Tibial artery (tissue), 4 donors: ENCODE measurements at regions not wholly inside any gene's neighbourhood (a gene's known extent, or its start where the extent isn't known, plus 50 kb on each side); places are given as distances from the start of the nearest gene placed in this dataset.
"Not testable (repeated sequence)": the region's sequence is repeated elsewhere in the genome, so short reads cannot be mapped to it uniquely, and the experiment has no call there.

Experiments
- DNase-seq, 2 donors: peaks; one replicate each; pipeline ENCODE4 v3.0.0-alpha.2; 2019
- H3K27ac ChIP-seq, 2 donors: fragments of 200-600 bp; sonication (generic) in 1 of 2; 1 replicate in 1 of 2; 2 replicates in 1 of 2; pipeline ENCODE4 v1.5.1; 2018 to 2019; ENCODE audit warnings: mild to moderate bottlenecking in 1 of 2
- H3K27me3 ChIP-seq, 2 donors: fragments of 200-600 bp; sonication (generic) in 1 of 2; one replicate each; pipeline versions ENCODE4 v1.5.1 to v1.6.0; 2016 to 2019
- H3K36me3 ChIP-seq, 3 donors: fragments of 200-600 bp; sonication (generic) in 2 of 3; one replicate each; pipeline ENCODE4 v1.5.1; 2016 to 2019; ENCODE audit warnings: mild to moderate bottlenecking in 2 of 3
- H3K4me1 ChIP-seq, 4 donors: fragments of 200-600 bp; sonication (generic) in 2 of 4; 1 replicate in 3 of 4; 2 replicates in 1 of 4; pipeline ENCODE4 v1.5.1; 2016 to 2019
- H3K4me3 ChIP-seq, 2 donors: fragments of 200-600 bp; sonication (generic) in 1 of 2; 1 replicate in 1 of 2; 2 replicates in 1 of 2; pipeline ENCODE4 v1.5.1; 2018 to 2019; ENCODE audit warnings: mild to moderate bottlenecking in 2 of 2
- H3K9me3 ChIP-seq, 3 donors: fragments of 200-600 bp; sonication (generic) in 1 of 3; one replicate each; pipeline ENCODE4 v1.5.1; 2016 to 2019
- intact Hi-C: fragments of 100-400 bp; cut with DNase I; formaldehyde crosslinking; loops from one replicate; pipeline ENCODE4 v1.15.0; 2023; ENCODE audit warnings: low total_unique reads
- TF ChIP-seq, protein P1 (sequence below), 2 experiments: fragments of 200-600 bp in 1 of 2; fragments of 450-650 bp in 1 of 2; IDR thresholded peaks; one replicate each; pipeline ENCODE4 v1.5.1; 2017 to 2019; ENCODE audit warnings: antibody characterized with exemption in 2 of 2, mild to moderate bottlenecking in 1 of 2, moderate library complexity in 1 of 2

DNA sequence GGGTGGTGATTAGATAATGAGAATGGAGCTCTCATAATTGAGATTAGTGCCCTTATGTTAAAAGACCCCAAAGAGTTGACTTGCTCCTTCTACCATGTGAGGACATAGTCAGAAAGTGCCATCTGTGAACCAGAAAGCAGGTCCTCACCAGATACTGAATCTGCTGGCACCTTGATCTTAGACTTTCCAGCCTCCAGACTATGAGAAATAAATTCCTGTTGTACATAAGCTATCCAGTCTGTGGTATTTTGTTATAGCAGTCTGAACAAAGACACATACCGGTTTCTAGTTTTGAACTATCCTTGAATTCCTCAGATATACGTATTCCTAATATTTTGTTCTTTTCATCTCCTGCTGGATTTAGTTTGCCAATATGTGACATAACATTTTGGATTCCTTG is 228.1 kb downstream of the FZD1 start:
- no peak for DNase-seq
- intact Hi-C loops: no loop called here

GRCh38 chr7:91492773-91493172 is 228.5 kb downstream of the FZD1 start:
- DNase-seq: no peak
- intact Hi-C loops: no loop called here
- Histone ChIP-seq H3K9me3 (no peaks in the 10 kb centered on the region), H3K4me3 (no peak overlapping the region), H3K27ac (no peak overlapping the region), H3K36me3 (no peaks in the 10 kb centered on the region), H3K27me3 (no peaks in the 10 kb centered on the region), H3K4me1 (no peaks in the 10 kb centered on the region)
- TF ChIP-seq, protein P1, sequence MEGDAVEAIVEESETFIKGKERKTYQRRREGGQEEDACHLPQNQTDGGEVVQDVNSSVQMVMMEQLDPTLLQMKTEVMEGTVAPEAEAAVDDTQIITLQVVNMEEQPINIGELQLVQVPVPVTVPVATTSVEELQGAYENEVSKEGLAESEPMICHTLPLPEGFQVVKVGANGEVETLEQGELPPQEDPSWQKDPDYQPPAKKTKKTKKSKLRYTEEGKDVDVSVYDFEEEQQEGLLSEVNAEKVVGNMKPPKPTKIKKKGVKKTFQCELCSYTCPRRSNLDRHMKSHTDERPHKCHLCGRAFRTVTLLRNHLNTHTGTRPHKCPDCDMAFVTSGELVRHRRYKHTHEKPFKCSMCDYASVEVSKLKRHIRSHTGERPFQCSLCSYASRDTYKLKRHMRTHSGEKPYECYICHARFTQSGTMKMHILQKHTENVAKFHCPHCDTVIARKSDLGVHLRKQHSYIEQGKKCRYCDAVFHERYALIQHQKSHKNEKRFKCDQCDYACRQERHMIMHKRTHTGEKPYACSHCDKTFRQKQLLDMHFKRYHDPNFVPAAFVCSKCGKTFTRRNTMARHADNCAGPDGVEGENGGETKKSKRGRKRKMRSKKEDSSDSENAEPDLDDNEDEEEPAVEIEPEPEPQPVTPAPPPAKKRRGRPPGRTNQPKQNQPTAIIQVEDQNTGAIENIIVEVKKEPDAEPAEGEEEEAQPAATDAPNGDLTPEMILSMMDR (IDR thresholded peaks at IDR 0.05): no peak

More for the DNA sequence above, 228.1 kb downstream of the FZD1 start:
- Histone ChIP-seq H3K9me3 (no peaks in the 10 kb centered on the region), H3K36me3 (no peaks in the 10 kb centered on the region), H3K4me1 (no peaks in the 10 kb centered on the region), H3K27me3 (no peaks in the 10 kb centered on the region), H3K4me3 (no peak overlapping the region), H3K27ac (no peak overlapping the region)
- TF ChIP-seq, protein P1 (IDR thresholded peaks at IDR 0.05): no peak

- no peaks in the 10 kb centered on the region for H3K9me3 ChIP-seq
- no peaks in the 10 kb centered on the region for H3K4me1 ChIP-seq
- no peak overlapping the region for H3K27ac ChIP-seq
- H3K36me3 ChIP-seq: no peaks in the 10 kb centered on the region
- intact Hi-C loops: no loop called here
- no peak for DNase-seq
- no peaks in the 10 kb centered on the region for H3K27me3 ChIP-seq
- TF ChIP-seq, protein P1 (IDR thresholded peaks at IDR 0.05): no peak
- H3K4me3 ChIP-seq: no peak overlapping the region
These were observed 230.2 kb downstream of the FZD1 start for GRCh38 chr7:91494450-91494849.

GRCh38 chr7:91496251-91496820 is 232.1 kb downstream of the FZD1 start:
- H3K4me3 ChIP-seq: no peak overlapping the region
- intact Hi-C loops: no loop called here
- peaks cover 0 to 4% (median 0%) of the 10 kb centered on the region in 3 donors for H3K9me3 ChIP-seq
- H3K27ac ChIP-seq: no peak overlapping the region
- no peaks in the 10 kb centered on the region for H3K27me3 ChIP-seq
- H3K36me3 ChIP-seq: no peaks in the 10 kb centered on the region
- DNase-seq: no peak
- TF ChIP-seq, protein P1 (IDR thresholded peaks at IDR 0.05): no peak
- no peaks in the 10 kb centered on the region for H3K4me1 ChIP-seq

DNA sequence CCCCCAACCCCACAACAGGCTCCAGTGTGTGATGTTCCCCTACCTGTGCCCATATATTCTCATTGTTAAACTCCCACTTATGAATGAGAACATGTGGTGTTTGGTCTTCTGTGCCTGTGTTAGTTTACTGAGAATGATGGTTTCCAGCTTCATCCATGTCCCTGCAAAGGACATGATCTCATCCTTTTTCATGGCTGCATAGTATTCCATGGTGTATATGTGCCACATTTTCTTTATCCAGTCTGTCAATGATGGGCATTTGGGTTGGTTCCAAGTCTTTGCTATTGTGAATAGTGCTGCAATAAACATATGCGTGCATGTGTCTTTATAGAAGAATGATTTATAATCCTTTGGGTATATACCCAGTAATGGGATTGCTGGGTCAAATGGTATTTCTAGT is 233.0 kb downstream of the FZD1 start:
- H3K4me3 ChIP-seq, DNase-seq, H3K27ac ChIP-seq, H3K9me3 ChIP-seq, H3K27me3 ChIP-seq, intact Hi-C loops, H3K36me3 ChIP-seq, H3K4me1 ChIP-seq: not testable (repeated sequence)

DNA sequence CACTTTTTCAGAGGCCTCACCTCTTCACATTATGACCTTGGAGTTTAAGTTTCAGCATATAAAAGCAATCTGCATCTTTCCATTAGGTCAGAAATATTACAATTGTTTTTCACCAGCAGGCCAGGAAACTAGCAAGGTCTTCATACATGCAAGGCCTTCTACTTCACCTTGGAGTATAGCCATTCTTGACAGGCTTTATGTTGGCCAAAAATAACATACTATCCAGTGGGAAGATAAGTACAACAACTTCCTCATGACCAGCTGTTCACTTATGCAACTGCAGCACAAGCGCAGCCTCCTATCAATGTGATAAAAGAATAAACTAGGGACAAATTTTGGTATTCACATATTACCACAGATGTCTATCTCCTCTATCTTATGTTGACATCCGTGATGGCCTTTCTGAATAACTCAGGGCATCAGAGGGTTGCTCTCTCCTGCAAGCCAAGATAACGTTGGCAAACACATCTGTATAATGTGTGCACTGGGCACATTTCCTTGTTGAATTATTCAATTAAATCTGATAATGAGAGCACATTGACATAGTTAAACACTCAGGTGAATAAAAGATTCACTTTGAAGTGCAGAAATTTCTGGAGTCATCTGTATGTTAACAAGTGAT is 239.8 kb downstream of the FZD1 start:
- DNase-seq: no peak
- Histone ChIP-seq H3K27me3 (no peaks in the 10 kb centered on the region), H3K4me3 (no peak overlapping the region), H3K27ac (no peak overlapping the region), H3K36me3 (no peaks in the 10 kb centered on the region), H3K4me1 (no peaks in the 10 kb centered on the region), H3K9me3 (peaks cover 0 to 4% (median 0%) of the 10 kb centered on the region in 3 donors)
- TF ChIP-seq, protein P1 (IDR thresholded peaks at IDR 0.05): no peak
- intact Hi-C loops: no loop called here
